ENCODE measurements at regions not wholly inside any gene's neighbourhood (a gene's known extent, or its start where the extent isn't known, plus 50 kb on each side); places are given as distances from the start of the nearest gene placed in this dataset.
A peak's percentile ranks its signal among the peaks of the same experiment; 100 is the strongest.
"Not testable (repeated sequence)": the region's sequence is repeated elsewhere in the genome, so short reads cannot be mapped to it uniquely, and the experiment has no call there.

DNA sequence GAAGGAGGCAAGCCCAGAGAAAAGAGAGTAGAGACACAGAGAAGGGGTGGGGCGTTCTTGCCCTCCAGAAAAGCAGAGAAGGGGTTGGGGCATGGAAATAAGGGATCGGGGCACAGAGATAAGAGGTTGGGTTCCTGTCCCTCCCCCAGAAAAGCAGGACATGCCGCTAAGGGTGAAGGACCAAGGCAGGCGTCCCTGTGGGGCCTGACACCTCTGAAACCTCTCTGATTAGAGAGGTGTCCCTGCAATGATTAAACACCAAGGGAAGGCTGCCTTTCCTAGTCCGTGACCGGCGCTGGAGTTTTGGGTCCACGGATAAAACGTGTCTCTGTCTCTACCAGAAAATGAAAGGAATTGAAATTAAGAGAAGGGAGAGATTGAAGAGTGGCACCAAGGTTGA lies 914.0 kb upstream of the CRIM1 start:
- H2BK120ac ChIP-seq (replicated peaks; ENCODE audit: low read depth, low read length); H2BK20ac ChIP-seq (ENCODE audit: low read length); H3K14ac ChIP-seq (ENCODE audit: insufficient read length); H3K79me2 ChIP-seq (ENCODE audit: control insufficient read depth in 1 of 2, insufficient read depth in 2 of 2, low read length in 2 of 2); H4K91ac ChIP-seq (replicated peaks; ENCODE audit: insufficient read length, low read length); H3K4me2 ChIP-seq (ENCODE audit: insufficient read depth in 1 of 2, low read depth in 2 of 2, low read length in 2 of 2); POLR2A ChIA-PET (ENCODE audit: partially characterized antibody); H2BK15ac ChIP-seq (ENCODE audit: low read length); H4K5ac ChIP-seq (ENCODE audit: insufficient read length, low read depth, low read length); H3K23me2 ChIP-seq (ENCODE audit: low read depth, low read length); H3K9me3 ChIP-seq (ENCODE audit: insufficient read depth in 2 of 2, low read depth in 1 of 2, low read length in 1 of 2); H2AK5ac ChIP-seq (ENCODE audit: low read depth, low read length); H3K4ac ChIP-seq (replicated peaks; ENCODE audit: insufficient read length, low read depth, low read length); DNase-seq (ENCODE audit: low read depth in 1 of 2, low spot score in 2 of 2); FAIRE-seq; H4K8ac ChIP-seq (ENCODE audit: extremely low read depth, insufficient read depth, low read length); H3K27ac ChIP-seq (ENCODE audit: low read depth, low read length); H3K36me3 ChIP-seq (ENCODE audit: control insufficient read depth in 2 of 4, insufficient read depth in 4 of 4, low read length in 3 of 4); H4K20me1 ChIP-seq (replicated peaks in 1 of 2; ENCODE audit: control insufficient read depth in 1 of 2, insufficient read depth in 2 of 2, low read length in 2 of 2); H3K9ac ChIP-seq (replicated peaks in 1 of 4; ENCODE audit: extremely low read depth in 1 of 4, low read depth in 3 of 4, low read length in 3 of 4); H2BK5ac ChIP-seq (ENCODE audit: low read depth, low read length); H2AFZ ChIP-seq (ENCODE audit: low read length); H3K79me1 ChIP-seq (ENCODE audit: low read depth, low read length); H3K23ac ChIP-seq (ENCODE audit: insufficient read length); H3K56ac ChIP-seq (replicated peaks; ENCODE audit: insufficient read length, low read depth, low read length); H3K4me1 ChIP-seq (replicated peaks in 1 of 4; ENCODE audit: control insufficient read depth in 3 of 4, insufficient read depth in 4 of 4, low read length in 3 of 4); H3K18ac ChIP-seq (ENCODE audit: extremely low read depth, low read length); H3K27me3 ChIP-seq (replicated peaks in 1 of 4; ENCODE audit: control insufficient read depth in 3 of 4, extremely low read depth in 1 of 4, insufficient read depth in 3 of 4, low read length in 3 of 4): not testable (repeated sequence)
- CTCF ChIA-PET (ENCODE audit: partially characterized antibody) = interaction anchor here (1.1 kb wide), 1 partner anchor 30 kb away, joined by 3 read pairs; no protein-coding TSS in a partner anchor
- 96% methylated on average over 9 of the region's 9 CpGs; no CpG with 5 or more reads in 1 of the 2 experiments for WGBS, 2 experiments (ENCODE audit: extremely low coverage in 1 of 2, insufficient coverage in 1 of 2, insufficient read length in 1 of 2, insufficient replicate concordance in 2 of 2, low coverage in 1 of 2, low lambda C conversion rate in 2 of 2, missing lambda C conversion rate in 1 of 2)
- 0 out of 2 replicates have a peak overlapping the region, but pooled peaks have one; percentile 17 for H2BK12ac ChIP-seq (ENCODE audit: low read depth, low read length)
- peak overlapping the region in 1 of 4 experiments; percentile 11; a peak in 2 of 8 replicates for H3K4me3 ChIP-seq (ENCODE audit: extremely low read depth in 1 of 4, insufficient read depth in 2 of 4, low read depth in 3 of 4, low read length in 4 of 4)

DNA sequence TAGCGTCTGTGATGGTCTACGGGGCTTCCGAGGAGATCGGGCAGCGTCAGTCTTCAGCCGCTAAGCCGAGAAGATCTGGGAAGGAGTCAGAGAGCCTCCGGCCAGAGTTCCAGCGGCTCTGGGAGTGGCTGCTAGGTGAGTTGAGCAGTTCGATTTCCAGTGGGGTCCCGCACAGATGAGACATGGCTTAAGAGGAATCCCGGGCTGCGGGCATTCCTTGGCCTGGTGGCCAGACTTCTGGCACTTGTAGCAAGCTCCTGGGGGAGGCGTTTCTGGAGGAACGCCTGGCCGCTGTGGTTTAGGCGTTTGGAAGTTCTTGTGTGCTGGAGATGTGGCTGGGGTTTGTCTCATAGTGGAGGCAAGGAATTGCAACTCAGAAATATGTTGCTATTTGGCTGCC lies 915.3 kb upstream of the CRIM1 start:
- H3K79me2 ChIP-seq (ENCODE audit: control insufficient read depth in 1 of 2, insufficient read depth in 2 of 2, low read length in 2 of 2); H2BK120ac ChIP-seq (replicated peaks; ENCODE audit: low read depth, low read length); H4K91ac ChIP-seq (replicated peaks; ENCODE audit: insufficient read length, low read length); H3K4ac ChIP-seq (replicated peaks; ENCODE audit: insufficient read length, low read depth, low read length); H3K79me1 ChIP-seq (ENCODE audit: low read depth, low read length); H2BK5ac ChIP-seq (ENCODE audit: low read depth, low read length); H4K20me1 ChIP-seq (replicated peaks in 1 of 2; ENCODE audit: control insufficient read depth in 1 of 2, insufficient read depth in 2 of 2, low read length in 2 of 2); H3K27ac ChIP-seq (ENCODE audit: low read depth, low read length); H3K23ac ChIP-seq (ENCODE audit: insufficient read length); H3K27me3 ChIP-seq (replicated peaks in 1 of 4; ENCODE audit: control insufficient read depth in 3 of 4, extremely low read depth in 1 of 4, insufficient read depth in 3 of 4, low read length in 3 of 4); POLR2A ChIA-PET (ENCODE audit: partially characterized antibody); H2BK20ac ChIP-seq (ENCODE audit: low read length); H2AFZ ChIP-seq (ENCODE audit: low read length); H3K9ac ChIP-seq (replicated peaks in 1 of 4; ENCODE audit: extremely low read depth in 1 of 4, low read depth in 3 of 4, low read length in 3 of 4); H2BK12ac ChIP-seq (ENCODE audit: low read depth, low read length); H2BK15ac ChIP-seq (ENCODE audit: low read length); H3K4me1 ChIP-seq (replicated peaks in 1 of 4; ENCODE audit: control insufficient read depth in 3 of 4, insufficient read depth in 4 of 4, low read length in 3 of 4); H3K4me3 ChIP-seq (ENCODE audit: extremely low read depth in 1 of 4, insufficient read depth in 2 of 4, low read depth in 3 of 4, low read length in 4 of 4); H3K56ac ChIP-seq (replicated peaks; ENCODE audit: insufficient read length, low read depth, low read length); H3K18ac ChIP-seq (ENCODE audit: extremely low read depth, low read length); FAIRE-seq; H3K23me2 ChIP-seq (ENCODE audit: low read depth, low read length); H4K8ac ChIP-seq (ENCODE audit: extremely low read depth, insufficient read depth, low read length); H3K9me3 ChIP-seq (ENCODE audit: insufficient read depth in 2 of 2, low read depth in 1 of 2, low read length in 1 of 2); H3K14ac ChIP-seq (ENCODE audit: insufficient read length); H4K5ac ChIP-seq (ENCODE audit: insufficient read length, low read depth, low read length); H2AK5ac ChIP-seq (ENCODE audit: low read depth, low read length); H3K4me2 ChIP-seq (ENCODE audit: insufficient read depth in 1 of 2, low read depth in 2 of 2, low read length in 2 of 2); H3K36me3 ChIP-seq (ENCODE audit: control insufficient read depth in 2 of 4, insufficient read depth in 4 of 4, low read length in 3 of 4); DNase-seq (ENCODE audit: low read depth in 1 of 2, low spot score in 2 of 2): not testable (repeated sequence)
- WGBS, 2 experiments (ENCODE audit: extremely low coverage in 1 of 2, insufficient coverage in 1 of 2, insufficient read length in 1 of 2, insufficient replicate concordance in 2 of 2, low coverage in 1 of 2, low lambda C conversion rate in 2 of 2, missing lambda C conversion rate in 1 of 2) = 98% methylated on average over 17 of the region's 17 CpGs; no CpG with 5 or more reads in 1 of the 2 experiments
- CTCF ChIA-PET (ENCODE audit: partially characterized antibody) = interaction anchor here (1.1 kb wide), 1 partner anchor 29 kb away, joined by 3 read pairs; no protein-coding TSS in a partner anchor

Measured in H1 (cell line).